Hematopoietic multipotent progenitor cell treated with erythropoietin and hydrocortisone succinate and interleukin-3 and kit ligand, for 4 days (in vitro differentiated cells): ENCODE measurements at regions not wholly inside any gene's neighbourhood (a gene's known extent, or its start where the extent isn't known, plus 50 kb on each side); places are given as distances from the start of the nearest gene placed in this dataset.
A peak's percentile ranks its signal among the peaks of the same experiment; 100 is the strongest.
"Not testable (repeated sequence)": the region's sequence is repeated elsewhere in the genome, so short reads cannot be mapped to it uniquely, and the experiment has no call there.

Source experiments
- DNase-seq: peaks from one replicate; pipeline ENCODE4 v3.0.0-alpha.2; 2015

DNA sequence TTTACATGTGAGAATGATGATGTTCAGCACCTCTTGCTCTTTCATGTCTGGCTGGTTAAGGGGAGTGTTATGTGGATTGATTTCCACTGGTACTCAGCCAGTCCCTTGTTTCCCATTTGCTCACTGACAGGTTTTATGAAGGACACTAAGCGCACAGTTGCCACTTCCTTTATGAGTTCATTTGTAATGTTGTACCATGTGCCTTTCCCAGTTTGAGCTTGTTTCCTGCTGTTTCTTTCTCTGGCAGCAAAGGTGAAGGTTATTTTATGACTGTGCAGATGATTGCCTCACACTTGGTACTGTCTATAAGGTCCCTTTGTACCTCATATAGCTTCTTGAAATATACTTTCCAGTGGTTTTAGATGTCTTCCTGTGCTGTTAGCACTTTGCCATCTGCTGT lies 1700.5 kb upstream of the TMEFF2 start:
- DNase-seq, result no peak

DNA sequence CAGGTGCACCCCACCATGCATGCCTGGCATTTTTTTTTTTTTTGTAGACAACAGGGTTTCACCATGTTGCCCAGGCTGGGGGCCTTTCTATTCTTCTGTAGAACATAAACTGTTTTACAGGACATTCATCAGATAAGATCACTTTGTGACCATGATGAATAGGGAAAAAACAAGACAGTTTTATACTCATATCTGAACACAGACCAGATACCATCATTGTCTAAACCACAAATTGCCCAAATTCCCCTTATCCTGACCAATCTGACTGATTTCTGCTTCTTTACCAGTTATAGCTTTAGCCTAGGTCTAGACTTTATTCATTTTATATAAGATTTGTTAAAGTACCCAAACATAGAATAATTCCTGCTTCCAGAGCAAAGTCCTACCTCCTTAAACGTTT lies 1699.3 kb upstream of the TMEFF2 start:
- peak; percentile 47 for DNase-seq

DNA sequence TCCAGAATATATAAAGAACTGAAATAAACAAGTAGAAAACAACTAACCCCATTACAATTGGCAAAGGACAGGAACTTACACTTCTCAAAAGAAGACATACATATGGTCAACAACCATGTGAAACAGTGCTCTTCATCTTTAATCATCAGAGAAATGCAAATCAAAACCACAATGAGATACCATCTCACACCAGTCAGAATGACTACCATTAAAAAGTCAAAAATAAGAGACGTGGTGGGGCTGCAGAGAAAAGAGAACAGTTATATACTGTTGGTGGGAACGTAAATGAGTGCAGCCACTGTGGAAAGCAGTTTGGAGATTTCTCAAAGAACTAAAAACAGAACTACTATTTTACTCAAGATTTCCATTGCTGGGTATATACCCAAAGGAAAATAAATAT lies 1696.3 kb upstream of the TMEFF2 start:
- DNase-seq, result no peak

DNA sequence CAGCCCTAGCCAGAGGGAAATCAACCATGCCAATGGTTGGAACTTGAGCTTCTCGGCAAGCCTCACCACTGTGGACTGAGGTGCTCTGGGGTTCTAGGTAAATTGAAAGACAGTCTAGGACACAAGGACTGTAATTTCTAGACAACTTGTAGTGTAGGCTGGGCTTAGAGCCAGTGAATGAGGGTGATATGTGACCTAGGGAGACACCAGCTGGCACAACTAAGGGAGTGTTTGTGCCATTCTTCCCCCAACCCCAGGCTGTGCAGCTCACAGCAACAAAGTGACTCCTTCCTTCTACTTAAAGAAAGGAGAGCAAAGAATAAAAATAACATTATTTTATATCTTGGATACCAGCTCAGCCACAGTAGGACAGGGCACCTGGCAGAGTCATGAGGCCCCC lies 1690.7 kb upstream of the TMEFF2 start:
- DNase-seq, result no peak

DNA sequence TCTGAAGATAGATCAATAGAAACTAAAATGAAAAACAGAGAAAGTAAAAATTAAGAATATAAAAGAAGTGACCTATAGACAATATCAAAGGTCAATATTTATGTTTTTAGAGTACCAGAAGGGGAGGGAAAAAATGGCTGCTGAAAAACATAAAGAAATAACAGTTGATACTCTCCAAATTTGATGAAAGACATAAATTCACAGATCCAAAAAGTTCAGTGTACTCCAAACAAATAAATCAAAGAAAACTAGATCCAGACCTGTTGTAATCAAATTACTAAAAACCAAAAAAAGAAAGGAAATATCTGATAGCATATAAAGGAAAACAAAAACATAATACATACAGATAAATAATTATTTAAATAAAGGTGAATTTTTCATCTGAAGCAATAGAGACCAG lies 1689.1 kb upstream of the TMEFF2 start:
- no peak for DNase-seq

DNA sequence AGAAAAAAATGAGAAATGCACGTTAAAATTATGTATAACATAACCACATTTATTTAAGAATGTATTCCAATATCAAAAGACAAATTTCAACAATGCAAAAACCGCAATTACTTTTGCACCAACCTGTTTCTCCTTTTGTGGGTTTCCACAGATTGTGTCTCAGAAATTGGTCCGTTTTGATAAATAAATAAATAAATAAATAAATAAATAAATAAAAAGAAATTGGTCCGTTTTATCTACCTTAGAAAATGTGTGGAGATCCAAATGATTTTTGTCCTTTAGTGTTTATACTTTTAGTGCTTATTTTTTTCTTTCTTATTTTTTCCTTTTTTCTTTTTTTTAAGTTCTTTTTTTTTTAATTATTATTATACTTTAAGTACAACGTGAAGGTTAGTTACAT lies 1682.2 kb upstream of the TMEFF2 start:
- DNase-seq, result no peak

DNA sequence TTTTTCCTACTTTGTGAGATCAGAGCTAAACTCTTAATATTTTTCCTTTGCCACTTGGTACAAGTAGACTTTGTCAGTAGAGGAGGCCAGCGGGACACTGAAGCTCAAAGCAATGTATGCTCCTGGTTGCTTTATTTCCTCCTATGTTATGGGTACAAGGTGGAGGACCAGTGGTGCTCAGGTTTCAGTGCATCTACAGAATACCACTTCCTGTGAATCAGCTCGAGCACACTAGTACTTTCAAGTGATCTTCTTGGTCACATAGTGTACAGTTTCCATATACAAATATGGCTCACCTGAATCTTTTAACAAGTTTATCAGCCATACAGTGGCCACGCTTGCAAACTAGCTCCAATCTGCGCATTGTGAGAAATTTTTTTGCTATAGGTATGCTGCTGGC lies 1674.8 kb upstream of the TMEFF2 start:
- DNase-seq, result no peak

DNA sequence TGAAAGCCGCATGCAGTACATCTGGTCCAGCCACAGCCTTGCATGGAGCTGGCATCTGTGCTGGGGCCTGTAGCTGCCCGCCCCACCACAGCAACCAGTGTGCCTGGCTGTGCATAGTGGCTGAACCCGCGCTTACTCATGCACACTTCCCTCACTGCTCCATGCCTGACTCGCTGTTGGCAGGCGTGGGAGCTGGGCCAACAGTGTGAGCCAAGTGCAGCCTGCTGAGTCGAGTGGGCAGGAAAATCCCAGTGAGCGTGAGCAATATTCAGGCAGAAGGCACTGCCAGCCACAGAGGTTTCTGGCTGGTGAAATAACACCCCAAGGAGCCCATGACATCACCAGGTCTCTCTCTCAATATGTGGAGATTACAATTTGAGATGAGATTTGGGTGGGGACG lies 1674.1 kb upstream of the TMEFF2 start:
- DNase-seq, result no peak

DNA sequence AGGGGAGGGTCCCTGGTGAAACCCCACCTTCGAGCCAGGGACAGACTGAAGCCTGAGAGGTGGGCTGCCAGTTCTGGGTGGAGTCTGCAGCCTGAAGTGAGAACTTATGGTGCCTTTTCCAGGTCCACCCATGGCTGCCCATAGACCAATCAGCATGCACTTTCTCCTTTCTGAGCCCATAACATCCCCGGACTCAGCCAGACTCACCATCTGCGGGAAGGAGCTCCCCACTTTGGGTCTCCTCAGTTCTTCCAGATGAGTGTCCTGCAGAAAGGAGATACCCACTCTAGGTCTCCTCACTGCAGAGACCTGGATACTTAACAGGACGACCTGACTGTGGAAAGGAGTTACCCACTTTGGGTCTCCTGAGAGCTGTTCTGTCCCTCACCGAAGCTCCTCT lies 1673.4 kb upstream of the TMEFF2 start:
- no peak for DNase-seq

DNA sequence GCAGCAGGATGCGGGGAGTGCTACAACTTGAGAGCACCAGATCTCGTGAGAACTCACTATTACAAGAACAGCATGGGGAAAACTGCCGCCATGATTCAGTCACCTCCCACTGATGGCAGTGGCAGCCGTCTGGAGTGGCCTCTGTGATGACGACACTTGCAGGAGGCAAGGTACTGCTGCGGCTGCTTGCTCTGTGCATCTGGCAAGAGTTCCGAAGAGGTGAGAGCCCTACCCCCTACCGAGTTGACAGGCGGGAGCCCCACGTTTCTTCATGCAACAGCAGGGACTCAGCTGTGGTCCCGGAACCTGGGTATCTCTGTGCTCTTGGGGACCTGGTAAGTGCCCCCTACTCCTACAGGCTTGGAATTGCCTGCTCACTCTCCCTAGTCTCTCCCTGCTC lies 1672.7 kb upstream of the TMEFF2 start:
- DNase-seq, result no peak

DNA sequence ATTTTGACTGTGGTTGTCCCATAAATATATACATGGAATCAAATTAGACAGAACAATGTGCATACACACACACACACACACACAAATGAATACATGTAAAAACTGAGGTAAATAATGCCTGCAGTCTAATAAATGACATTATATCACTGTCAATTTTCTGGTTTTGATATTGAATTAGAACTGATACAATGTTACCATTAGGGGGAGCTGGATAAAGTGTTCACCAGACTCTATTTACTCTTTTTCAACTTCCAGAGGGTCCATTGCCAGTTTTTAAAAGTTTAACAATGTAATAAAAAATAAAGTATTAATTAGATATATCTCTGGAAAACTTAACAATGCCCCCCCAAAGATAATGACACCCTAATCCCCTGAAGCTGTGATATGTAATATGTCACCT lies 1666.8 kb upstream of the TMEFF2 start:
- no peak for DNase-seq

DNA sequence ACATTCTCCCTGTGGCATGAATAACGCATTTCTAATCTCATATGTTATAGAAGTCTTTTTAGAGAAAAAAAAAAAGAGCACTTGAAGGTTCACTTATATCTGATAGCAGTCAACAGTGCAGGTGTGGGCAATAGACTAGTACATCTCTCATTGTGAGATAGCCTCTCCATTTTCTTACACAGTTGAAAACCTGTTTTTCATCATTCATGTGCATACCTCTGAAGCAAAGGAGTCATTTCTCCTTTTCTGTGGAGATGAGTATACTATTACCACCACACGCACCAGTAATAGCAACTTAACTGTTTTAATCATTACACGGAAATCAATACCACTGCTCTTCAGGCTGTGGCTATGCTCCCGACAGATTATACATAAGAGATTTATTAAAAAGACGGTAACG lies 1653.3 kb upstream of the TMEFF2 start:
- no peak for DNase-seq

DNA sequence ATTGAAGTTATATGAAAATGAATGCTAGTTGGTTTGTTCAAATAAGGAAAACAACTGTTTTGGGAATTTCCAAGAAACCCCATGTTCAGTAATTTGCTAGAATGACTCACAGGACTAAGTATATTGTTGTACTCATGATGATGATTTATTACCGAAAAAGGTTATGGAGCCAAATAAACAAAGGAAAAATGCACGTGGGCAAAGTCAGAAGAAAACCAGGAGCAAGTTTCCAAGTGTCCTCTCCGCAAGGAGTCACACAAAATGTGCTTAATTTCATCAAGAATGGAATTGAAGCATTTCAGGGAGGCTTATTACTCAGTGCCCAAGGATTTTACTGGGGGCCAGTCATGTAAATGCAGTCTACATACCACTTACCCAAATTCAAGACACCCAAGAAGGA lies 1652.4 kb upstream of the TMEFF2 start:
- no peak for DNase-seq

DNA sequence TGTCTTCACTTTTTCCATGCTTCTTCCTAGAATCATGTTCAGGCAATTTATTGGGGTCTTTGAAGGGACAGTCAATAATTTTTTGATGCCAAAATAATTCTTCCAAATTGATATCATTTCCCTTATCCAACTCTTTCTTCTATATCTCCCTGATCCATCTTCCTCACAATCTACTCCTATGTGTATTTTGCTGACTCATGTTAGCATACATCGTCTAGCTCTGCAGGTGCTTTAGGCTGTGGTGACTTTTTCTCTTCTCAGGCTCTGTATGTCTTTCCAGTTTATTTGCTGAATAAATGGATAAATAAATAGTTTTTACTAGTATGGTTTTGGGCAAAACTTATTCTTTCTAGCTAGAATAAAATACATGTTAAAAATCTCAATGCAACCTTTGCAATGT lies 1650.9 kb upstream of the TMEFF2 start:
- DNase-seq, result no peak

DNA sequence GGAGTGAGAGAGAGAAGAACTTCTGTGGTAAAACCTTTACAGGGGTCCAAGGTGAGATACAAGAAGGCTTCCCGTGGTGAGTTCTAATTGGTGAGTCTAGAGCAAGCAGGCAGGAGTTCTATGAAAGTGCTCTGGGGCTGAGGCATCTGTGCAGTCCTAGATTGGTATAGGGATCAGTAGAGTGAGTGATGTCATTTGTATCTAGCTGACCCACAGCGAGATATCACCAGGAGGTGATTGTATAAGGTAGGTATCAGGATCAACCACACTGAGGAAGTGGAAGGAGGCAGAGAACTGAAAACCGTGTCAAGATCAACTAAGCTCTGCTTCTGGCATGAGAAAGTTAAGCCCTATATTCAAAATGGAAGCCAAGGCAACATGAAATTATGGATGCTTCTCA lies 1648.9 kb upstream of the TMEFF2 start:
- no peak for DNase-seq

DNA sequence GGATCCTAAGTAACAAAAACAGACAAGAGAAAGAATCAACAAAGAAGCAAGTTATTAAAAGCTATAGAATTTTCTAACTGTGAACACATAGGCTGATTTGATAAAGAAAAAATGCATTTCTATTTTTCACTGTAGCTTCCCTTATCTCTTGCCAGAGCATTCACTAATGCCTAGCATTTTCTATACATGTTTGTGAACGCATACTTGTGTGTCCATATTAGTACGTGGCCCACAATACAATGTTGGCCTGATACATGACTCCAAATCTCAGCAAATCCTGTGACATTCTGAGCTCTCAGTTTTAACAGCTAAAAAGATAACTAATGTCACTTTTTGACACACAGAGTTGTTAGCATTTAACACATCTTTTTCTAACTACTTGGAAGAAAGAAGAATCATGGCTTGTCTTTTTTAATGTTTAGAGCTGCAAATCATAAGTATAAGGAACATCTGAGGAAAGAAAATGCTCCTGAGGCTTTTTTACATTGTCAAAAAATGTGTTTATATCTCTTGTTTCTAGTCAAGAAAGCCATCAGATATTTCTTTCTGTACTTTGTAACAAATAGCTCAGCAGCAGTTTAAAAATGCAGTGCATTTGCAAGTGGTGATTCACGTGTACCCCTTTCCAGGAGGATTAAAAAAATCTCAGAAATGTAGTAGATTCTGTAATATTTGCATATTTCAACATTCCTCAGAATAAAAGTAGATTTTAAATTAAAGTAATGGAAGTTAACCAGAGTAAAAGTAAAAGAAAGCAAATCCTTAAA lies 1646.8 kb upstream of the TMEFF2 start:
- no peak for DNase-seq

DNA sequence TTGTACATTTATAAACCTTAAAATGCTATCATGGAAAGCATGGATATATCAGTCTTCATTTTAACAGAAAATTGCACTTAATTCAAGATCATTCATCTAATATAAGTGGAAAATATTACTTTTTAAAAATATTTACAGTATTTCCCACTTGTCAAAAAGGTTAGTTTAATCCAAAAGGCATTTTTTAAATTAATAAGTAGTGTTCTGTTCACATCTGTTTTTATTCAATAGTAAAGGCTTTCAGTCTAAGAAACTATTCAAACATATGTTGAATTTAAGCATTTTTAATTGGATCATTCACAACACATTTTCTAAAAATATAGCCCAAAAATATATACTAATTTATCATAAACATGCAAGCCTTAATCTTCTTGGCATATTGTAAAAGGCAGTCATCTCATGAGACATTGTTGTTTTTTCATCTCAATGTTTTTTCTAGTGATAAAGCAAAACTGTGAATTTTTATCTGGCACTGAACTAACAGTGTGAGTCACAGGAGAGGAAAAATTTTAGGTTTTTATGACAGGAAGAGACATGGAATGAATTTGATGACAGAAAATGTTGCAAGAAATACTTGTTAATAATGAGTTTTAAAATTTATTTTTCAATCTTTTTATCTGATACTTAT lies 1642.5 kb upstream of the TMEFF2 start:
- no peak for DNase-seq

DNA sequence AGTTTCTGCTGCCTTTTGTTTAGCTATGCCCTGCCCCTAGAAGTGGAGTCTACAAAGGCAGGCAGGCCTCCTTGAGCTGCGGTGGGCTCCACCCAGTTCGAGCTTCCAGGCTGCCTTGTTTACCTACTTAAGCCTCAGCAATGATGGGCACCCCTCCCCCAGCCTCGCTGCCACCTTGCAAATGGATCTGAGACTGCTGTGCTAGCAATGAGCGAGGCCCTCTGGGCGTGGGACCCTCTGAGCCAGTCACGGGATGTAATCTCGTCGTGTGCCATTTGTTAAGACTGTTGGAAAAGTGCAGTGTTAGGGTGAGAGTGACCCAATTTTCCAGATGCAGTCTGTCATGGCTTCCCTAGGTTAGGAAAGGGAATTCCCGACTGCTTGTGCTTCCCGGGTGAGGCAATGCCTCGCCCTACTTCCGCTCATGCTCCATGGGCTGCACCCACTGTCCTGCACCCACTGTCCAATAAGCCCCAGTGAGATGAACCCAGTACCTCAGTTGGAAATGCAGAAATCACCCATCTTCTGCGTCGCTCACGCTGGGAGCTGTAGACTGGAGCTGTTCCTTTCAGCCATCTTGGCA lies 1641.8 kb upstream of the TMEFF2 start:
- not testable (repeated sequence) for DNase-seq

DNA sequence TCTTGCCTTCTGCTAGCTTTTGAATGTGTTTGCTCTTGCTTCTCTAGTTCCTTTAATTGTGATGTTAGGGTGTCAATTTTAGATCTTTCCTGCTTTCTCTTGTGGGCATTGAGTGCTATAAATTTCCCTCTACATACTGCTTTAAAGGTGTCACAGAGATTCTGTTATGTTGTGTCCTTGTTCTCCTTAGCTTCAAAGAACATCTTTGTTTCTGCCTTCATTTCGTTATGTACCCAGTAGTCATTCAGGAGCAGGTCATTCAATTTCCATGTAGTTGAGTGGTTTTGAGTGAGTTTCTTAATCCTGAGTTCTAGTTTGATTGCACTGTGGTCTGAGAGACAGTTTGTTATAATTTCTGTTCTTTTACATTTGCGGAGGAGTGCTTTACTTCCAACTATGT lies 1639.2 kb upstream of the TMEFF2 start:
- not testable (repeated sequence) for DNase-seq

DNA sequence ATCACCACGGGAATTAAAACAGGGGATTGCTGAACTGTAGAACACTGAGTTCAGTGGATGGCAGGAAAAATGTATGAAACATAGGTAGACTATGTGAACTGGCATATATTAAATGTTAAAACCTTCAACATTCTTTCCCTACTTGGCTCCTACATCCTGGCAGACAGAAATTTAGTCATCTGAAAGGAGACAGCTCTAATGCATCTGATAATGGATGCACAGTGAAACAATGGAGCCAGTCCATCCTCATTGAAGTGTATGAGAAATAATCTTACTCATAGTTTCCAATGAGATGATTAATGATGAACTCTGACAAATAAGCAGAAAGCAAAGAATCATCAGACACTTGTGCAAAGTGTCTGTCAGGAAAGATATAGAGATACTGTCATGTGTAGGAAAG lies 1629.7 kb upstream of the TMEFF2 start:
- no peak for DNase-seq

DNA sequence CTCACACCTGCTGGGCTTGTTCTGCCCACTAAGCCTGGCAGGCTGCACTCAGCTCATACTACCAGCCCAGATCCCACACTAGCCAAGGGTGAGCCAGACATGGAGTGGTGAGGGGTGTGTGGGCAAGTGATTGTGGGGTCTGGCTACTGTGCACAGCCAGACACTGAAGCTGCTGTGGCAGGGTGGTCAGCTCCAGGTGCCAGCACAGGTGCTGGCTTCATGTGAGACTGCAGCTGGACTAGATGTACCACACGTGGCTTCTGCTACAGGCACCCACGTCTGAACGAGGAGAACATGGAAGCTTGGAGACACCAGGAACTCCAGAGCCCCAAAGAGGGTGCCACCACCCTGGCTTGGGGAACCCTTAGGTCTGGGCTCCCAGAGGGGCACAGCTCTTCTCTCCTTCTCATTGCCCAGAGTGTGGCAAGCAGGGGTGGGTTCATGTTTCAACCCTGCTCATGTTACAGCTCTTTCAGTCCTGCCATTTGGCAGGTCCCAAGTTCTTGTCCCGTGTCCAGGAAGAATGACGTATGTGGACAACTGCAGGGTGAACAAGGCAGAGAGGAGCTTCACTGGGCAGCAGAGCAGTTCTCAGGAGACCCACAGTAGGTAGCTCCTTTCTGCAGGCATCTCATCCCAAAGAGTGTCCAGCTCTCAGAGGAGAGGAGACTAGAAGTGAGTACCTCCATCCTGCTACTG lies 1624.2 kb upstream of the TMEFF2 start:
- DNase-seq, result no peak

DNA sequence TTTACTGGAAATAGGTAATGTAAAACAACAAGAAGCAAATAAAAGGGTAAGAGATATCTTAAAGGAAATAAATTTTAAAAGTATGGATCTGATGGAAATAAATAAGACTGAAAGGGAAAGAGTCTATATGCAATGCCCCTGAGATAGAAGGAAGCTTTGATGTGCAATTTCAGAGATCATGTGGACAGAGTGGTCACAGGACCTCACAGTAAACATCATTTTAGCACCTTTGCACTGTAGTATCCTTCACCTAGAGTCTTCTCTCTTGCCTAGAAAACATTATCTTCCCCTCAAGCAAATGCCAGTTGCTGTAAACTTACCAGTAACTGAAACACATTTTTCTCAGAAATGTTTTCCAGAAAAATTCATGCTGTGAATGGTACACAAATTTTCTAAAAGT lies 1621.3 kb upstream of the TMEFF2 start:
- DNase-seq, result no peak

DNA sequence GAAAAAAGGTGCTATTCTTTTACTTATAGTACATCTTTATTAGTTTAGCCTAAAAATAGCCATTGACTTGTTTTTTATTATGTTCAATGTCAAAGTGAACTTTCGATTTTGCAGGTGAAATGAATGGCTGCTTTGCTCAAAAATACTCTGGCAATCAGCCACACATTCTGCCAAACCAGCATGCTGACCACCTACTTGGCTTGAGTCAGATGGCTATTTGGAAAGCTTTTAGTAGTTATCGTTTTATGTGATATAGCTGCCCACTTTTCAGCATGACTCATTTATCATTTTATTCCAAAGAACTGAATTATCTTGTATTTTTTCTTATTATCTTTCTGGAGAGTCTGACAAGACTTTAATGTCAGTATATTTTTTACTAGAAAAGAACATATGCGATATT lies 1615.8 kb upstream of the TMEFF2 start:
- DNase-seq, result no peak

DNA sequence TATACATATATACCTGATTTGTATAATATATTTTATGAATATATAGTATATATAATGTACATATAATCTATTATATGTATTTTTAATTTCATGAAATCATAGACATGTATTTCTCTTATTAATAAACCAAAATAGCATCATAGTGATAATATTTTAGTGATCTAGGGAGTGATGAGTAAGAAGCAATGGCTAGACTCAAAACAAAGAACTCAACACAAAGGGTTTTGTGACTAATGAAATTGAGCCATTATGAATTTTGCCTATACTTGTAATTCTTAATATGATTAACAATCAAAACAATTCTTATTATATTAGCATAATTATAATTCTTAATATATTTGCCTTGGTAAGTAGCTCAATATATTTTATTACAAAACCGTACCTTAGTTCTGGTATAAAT lies 1614.1 kb upstream of the TMEFF2 start:
- no peak for DNase-seq
